ENCODE measurements at regions not wholly inside any gene's neighbourhood (a gene's known extent, or its start where the extent isn't known, plus 50 kb on each side); places are given as distances from the start of the nearest gene placed in this dataset.

DNA sequence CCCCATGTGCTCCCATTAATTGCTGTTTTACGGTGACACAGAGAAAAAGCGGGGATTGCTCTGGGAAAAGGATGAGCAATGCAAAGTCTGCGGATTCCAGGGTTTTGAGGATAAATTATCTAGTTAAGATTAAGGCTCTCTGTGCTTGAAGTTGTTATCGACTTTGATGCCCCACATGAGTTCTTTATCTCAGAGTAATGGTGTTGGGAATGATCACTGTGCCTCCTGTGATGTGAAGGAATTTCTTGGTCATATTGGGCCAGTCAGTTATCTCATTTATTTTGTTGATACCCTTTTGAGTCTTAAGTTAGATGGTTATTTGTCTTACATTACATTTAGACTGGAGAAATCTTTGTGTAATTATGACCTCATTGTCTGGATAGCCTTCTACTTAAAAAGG lies 184.6 kb upstream of the MEX3C start:
- TF ChIP-seq, protein P1, sequence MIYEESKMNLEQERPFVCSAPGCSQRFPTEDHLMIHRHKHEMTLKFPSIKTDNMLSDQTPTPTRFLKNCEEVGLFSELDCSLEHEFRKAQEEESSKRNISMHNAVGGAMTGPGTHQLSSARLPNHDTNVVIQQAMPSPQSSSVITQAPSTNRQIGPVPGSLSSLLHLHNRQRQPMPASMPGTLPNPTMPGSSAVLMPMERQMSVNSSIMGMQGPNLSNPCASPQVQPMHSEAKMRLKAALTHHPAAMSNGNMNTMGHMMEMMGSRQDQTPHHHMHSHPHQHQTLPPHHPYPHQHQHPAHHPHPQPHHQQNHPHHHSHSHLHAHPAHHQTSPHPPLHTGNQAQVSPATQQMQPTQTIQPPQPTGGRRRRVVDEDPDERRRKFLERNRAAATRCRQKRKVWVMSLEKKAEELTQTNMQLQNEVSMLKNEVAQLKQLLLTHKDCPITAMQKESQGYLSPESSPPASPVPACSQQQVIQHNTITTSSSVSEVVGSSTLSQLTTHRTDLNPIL (CRISPR knock-in tag; IDR thresholded peaks at IDR 0.05; ENCODE audit: low read depth) = no peak
- TF ChIP-seq ISL1 (CRISPR knock-in tag; IDR thresholded peaks at IDR 0.05) = no peak
- no peak for TF ChIP-seq ARNTL (CRISPR knock-in tag; IDR thresholded peaks at IDR 0.05; ENCODE audit: borderline replicate concordance, low read depth)
- TF ChIP-seq, protein P2, sequence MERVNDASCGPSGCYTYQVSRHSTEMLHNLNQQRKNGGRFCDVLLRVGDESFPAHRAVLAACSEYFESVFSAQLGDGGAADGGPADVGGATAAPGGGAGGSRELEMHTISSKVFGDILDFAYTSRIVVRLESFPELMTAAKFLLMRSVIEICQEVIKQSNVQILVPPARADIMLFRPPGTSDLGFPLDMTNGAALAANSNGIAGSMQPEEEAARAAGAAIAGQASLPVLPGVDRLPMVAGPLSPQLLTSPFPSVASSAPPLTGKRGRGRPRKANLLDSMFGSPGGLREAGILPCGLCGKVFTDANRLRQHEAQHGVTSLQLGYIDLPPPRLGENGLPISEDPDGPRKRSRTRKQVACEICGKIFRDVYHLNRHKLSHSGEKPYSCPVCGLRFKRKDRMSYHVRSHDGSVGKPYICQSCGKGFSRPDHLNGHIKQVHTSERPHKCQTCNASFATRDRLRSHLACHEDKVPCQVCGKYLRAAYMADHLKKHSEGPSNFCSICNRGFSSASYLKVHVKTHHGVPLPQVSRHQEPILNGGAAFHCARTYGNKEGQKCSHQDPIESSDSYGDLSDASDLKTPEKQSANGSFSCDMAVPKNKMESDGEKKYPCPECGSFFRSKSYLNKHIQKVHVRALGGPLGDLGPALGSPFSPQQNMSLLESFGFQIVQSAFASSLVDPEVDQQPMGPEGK (CRISPR knock-in tag; IDR thresholded peaks at IDR 0.05; ENCODE audit: borderline replicate concordance) = no peak
- TF ChIP-seq RARB (CRISPR knock-in tag; IDR thresholded peaks at IDR 0.05) = no peak
- no peak for TF ChIP-seq PPARA (CRISPR knock-in tag; IDR thresholded peaks at IDR 0.05; ENCODE audit: borderline replicate concordance)
- no peak for TF ChIP-seq ZNF8 (CRISPR knock-in tag; IDR thresholded peaks at IDR 0.05)
- no peak for TF ChIP-seq ESRRG (CRISPR knock-in tag; IDR thresholded peaks at IDR 0.05)
- no peak for TF ChIP-seq OSR1 (CRISPR knock-in tag; IDR thresholded peaks at IDR 0.05)
- no peak for TF ChIP-seq TCF4 (CRISPR knock-in tag; IDR thresholded peaks at IDR 0.05; ENCODE audit: borderline replicate concordance)
- TF ChIP-seq ZFP30 (CRISPR knock-in tag; IDR thresholded peaks at IDR 0.05) = no peak
- no peak for TF ChIP-seq ZNF565 (CRISPR knock-in tag; conservative IDR thresholded peaks at IDR 0.05; ENCODE audit: low read depth)
- TF ChIP-seq CSDC2 (CRISPR knock-in tag; IDR thresholded peaks at IDR 0.05) = no peak

Data from SK-N-SH treated with all-trans-retinoic acid at 6 μM for 48 hours (cell line).